K562 (cell line): ENCODE measurements at regions not wholly inside any gene's neighbourhood (a gene's known extent, or its start where the extent isn't known, plus 50 kb on each side); places are given as distances from the start of the nearest gene placed in this dataset.

Experiments
- ARID4B ChIP-seq: sonication (generic); formaldehyde crosslinking; IDR thresholded peaks from 2 replicates; pipeline ENCODE4 v1.8.0; 2022; ENCODE audit warnings: mild to moderate bottlenecking, missing genetic modification reagents
- CTCF ChIP-seq, 3 experiments: IDR thresholded peaks in 2 of 3; conservative IDR thresholded peaks in 1 of 3; 2 replicates each; pipeline ENCODE4 v1.5.1; 2011 to 2012; ENCODE audit warnings: low read length in 3 of 3, mild to moderate bottlenecking in 3 of 3, control low read depth in 2 of 3, improper control_type of control experiment in 1 of 3, inconsistent platforms in 1 of 3, low read depth in 1 of 3, mixed read lengths in 1 of 3, moderate library complexity in 1 of 3; ENCODE audit not compliant: insufficient read depth in 2 of 3
- ETV1 ChIP-seq: fragments of 450-650 bp; conservative IDR thresholded peaks from 2 replicates; pipeline ENCODE4 v1.6.1; 2016; ENCODE audit warnings: missing genetic modification characterization, control low read depth, low read depth, missing compliant biosample characterization
- FOXJ3 ChIP-seq: sonication (generic); formaldehyde crosslinking; IDR thresholded peaks from 2 replicates; pipeline ENCODE4 v1.4.0; 2020; ENCODE audit warnings: mild to moderate bottlenecking, missing genetic modification reagents
- SMARCE1 ChIP-seq: fragments of 450-650 bp; IDR thresholded peaks from 2 replicates; pipeline ENCODE4 v1.7.1; 2016; ENCODE audit warnings: mild to moderate bottlenecking
- TF ChIP-seq, protein P1 (sequence below): fragments of 450-650 bp; formaldehyde crosslinking; IDR thresholded peaks from 2 replicates; pipeline ENCODE4 v1.4.0; 2022; ENCODE audit warnings: mild to moderate bottlenecking, moderate library complexity
- TF ChIP-seq, protein P2 (sequence below): fragments of 450-650 bp; formaldehyde crosslinking; IDR thresholded peaks from 2 replicates; pipeline ENCODE4 v1.4.0; 2020; ENCODE audit warnings: mild to moderate bottlenecking

DNA sequence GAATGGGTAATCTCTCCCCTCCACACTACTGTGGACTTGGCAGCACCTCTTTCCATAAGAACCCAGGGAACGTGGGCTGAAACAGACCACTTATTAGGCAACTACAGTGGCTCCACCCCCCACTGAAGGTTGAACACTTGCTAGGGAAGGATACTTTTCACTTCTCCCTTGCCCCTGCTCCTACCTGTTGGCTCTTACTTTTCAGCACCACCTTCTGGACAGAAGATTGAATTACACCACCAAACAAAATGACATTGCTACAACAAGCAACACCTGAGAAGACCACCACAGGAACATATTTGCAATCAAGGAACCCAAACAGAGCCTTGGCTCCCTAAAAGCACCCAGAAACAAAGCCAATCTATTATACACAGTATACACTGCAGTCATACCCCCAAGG is 132.1 kb upstream of the CXCL13 start (continued):
- peak; percentile 57 to 58 (median 58) for TF ChIP-seq CTCF (IDR thresholded peaks at IDR 0.05 in 2 of 3, conservative IDR thresholded peaks at IDR 0.05 in 1 of 3; ENCODE audit: insufficient read depth in 2 of 3, low read depth in 1 of 3, low read length in 3 of 3)
- no peak for TF ChIP-seq ETV1 (tag)
- no peak for TF ChIP-seq ARID4B (CRISPR knock-in tag)
- TF ChIP-seq, protein P1, sequence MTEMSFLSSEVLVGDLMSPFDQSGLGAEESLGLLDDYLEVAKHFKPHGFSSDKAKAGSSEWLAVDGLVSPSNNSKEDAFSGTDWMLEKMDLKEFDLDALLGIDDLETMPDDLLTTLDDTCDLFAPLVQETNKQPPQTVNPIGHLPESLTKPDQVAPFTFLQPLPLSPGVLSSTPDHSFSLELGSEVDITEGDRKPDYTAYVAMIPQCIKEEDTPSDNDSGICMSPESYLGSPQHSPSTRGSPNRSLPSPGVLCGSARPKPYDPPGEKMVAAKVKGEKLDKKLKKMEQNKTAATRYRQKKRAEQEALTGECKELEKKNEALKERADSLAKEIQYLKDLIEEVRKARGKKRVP (CRISPR knock-in tag), result no peak
- no peak for TF ChIP-seq SMARCE1
- TF ChIP-seq, protein P2, sequence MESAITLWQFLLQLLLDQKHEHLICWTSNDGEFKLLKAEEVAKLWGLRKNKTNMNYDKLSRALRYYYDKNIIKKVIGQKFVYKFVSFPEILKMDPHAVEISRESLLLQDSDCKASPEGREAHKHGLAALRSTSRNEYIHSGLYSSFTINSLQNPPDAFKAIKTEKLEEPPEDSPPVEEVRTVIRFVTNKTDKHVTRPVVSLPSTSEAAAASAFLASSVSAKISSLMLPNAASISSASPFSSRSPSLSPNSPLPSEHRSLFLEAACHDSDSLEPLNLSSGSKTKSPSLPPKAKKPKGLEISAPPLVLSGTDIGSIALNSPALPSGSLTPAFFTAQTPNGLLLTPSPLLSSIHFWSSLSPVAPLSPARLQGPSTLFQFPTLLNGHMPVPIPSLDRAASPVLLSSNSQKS (CRISPR knock-in tag), result no peak
- TF ChIP-seq FOXJ3 (CRISPR knock-in tag), result no peak
